ENCODE measurements at regions not wholly inside any gene's neighbourhood (a gene's known extent, or its start where the extent isn't known, plus 50 kb on each side); places are given as distances from the start of the nearest gene placed in this dataset.

DNA sequence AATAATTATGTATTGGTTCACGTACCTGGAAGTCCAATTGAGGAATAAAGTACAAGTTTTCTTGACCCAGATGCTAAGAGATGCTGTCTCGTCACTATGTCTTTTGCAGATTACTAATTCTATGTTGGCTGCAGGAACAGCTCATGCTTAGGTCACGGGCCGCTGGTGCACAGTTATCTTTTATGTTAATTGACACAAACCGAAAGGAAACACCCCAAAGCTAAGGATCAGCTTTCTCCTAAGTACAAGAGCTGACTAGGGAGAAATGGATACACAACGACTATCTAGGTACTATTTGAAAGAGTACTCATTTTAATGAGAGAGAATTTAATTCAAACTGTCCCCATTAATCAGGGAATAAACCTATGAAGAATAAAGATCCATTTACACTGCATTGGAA is 217.7 kb upstream of the SLC35G4 start:
- TF ChIP-seq, protein P1, sequence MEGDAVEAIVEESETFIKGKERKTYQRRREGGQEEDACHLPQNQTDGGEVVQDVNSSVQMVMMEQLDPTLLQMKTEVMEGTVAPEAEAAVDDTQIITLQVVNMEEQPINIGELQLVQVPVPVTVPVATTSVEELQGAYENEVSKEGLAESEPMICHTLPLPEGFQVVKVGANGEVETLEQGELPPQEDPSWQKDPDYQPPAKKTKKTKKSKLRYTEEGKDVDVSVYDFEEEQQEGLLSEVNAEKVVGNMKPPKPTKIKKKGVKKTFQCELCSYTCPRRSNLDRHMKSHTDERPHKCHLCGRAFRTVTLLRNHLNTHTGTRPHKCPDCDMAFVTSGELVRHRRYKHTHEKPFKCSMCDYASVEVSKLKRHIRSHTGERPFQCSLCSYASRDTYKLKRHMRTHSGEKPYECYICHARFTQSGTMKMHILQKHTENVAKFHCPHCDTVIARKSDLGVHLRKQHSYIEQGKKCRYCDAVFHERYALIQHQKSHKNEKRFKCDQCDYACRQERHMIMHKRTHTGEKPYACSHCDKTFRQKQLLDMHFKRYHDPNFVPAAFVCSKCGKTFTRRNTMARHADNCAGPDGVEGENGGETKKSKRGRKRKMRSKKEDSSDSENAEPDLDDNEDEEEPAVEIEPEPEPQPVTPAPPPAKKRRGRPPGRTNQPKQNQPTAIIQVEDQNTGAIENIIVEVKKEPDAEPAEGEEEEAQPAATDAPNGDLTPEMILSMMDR (IDR thresholded peaks at IDR 0.05 in 8 of 11, conservative IDR thresholded peaks at IDR 0.05 in 3 of 11), result no peak
- TF ChIP-seq POLR2AphosphoS5 (IDR thresholded peaks at IDR 0.05), result no peak
- TF ChIP-seq POLR2A (IDR thresholded peaks at IDR 0.05), result no peak
- H3K27ac ChIP-seq, result no peak overlapping the region
- WGBS, 5 donors, result 85 to 93% (median 87%) methylated on average over 6 of the region's 6 CpGs

DNA sequence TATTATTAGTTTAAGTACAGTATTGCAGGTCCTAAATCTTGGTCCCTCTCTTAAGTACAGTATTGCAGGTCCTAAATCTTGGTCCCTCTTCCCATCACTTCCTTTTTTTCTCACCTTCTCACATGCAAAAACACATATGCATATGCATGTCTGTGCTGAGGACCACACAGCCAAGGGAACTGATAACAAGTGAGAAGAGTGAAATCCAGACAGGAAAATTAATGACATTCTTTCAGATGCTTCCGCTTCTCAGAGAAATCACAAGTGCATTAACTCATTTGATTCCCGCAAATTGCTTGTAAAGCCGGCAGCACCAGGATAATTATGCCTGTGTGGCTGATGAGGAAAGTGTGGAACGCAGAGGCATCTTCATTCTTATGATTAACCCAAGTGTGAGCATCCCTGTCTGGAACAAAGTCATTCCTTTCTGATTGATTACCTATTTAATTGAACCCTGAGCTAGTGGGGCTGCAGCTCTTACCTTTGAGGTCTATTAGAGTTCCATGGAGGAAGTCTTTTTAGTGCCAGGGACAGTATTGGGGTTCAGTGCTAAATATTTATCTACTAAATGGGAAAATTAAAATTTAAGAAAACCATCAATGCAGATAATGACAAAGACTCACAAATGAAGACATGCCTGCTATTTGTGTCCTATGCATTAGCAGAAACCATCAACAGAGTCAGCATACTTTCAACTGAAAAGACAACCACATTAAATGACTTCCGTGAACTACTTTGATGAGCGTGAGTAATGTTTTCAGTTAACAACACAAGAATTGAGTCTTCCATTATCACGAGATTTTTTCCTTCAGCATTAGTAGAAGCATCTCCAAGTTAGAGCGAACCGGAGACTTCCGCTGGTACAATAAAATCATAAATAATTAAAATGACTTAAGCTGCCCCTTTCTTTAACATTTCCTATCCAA is 220.4 kb upstream of the SLC35G4 start:
- WGBS, 5 donors, result 77 to 87% (median 86%) methylated on average over 10 of the region's 10 CpGs
- no peak for DNase-seq
- no peaks in the 10 kb centered on the region for H3K9me3 ChIP-seq

More for the DNA sequence above, 217.7 kb upstream of the SLC35G4 start:
- Histone ChIP-seq H3K9me3 (no peaks in the 10 kb centered on the region), H3K4me1 (no peaks in the 10 kb centered on the region), H3K36me3 (no peaks in the 10 kb centered on the region), H3K27me3 (replicated peaks in 1 of 7) (no peaks in the 10 kb centered on the region), H3K4me3 (no peak overlapping the region)
- no peak for DNase-seq
- intact Hi-C loops (cut with DNase I; ENCODE audit: low total_unique reads), result no loop called here

GRCh38 chr18:11387880-11388279 is 221.5 kb upstream of the SLC35G4 start:
- intact Hi-C loops (cut with DNase I; ENCODE audit: low total_unique reads), result no loop called here
- no peak for DNase-seq
- WGBS, 5 donors, result 28 to 40% (median 28%) methylated on average over 4 of the region's 4 CpGs

More for the DNA sequence above, 220.4 kb upstream of the SLC35G4 start:
- no peaks in the 10 kb centered on the region for H3K36me3 ChIP-seq
- H3K4me1 ChIP-seq, result no peaks in the 10 kb centered on the region
- H3K27ac ChIP-seq, result no peak overlapping the region
- H3K27me3 ChIP-seq (replicated peaks in 1 of 7), result no peaks in the 10 kb centered on the region
- intact Hi-C loops (cut with DNase I; ENCODE audit: low total_unique reads), result no loop called here
- H3K4me3 ChIP-seq, result no peak overlapping the region
- TF ChIP-seq POLR2AphosphoS5 (IDR thresholded peaks at IDR 0.05) (no peak), POLR2A (IDR thresholded peaks at IDR 0.05) (no peak)
- TF ChIP-seq, protein P1 (IDR thresholded peaks at IDR 0.05 in 8 of 11, conservative IDR thresholded peaks at IDR 0.05 in 3 of 11), result no peak

DNA sequence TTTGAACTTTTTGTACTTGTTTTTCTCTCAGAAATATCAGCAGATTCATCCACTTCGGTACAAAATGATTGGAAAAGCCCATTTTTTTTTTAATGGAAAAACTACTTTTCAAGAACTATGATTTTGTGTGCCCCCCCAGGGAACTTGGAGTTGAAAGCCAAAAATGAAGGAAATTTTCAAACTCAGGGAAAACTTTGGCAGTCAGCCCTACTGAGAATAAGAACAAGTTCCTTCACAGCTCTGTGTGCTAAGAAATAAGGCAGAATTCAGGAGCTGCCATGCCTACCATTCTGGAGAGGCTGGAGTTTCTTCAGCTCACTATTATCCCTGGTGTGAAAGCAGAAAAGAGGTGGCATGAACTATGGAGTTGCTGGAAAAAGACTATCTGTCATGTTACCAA is 226.0 kb upstream of the SLC35G4 start:
- no peaks in the 10 kb centered on the region for H3K27me3 ChIP-seq (replicated peaks in 1 of 7)
- H3K27ac ChIP-seq, result no peak overlapping the region
- TF ChIP-seq POLR2A (IDR thresholded peaks at IDR 0.05), result no peak
- TF ChIP-seq POLR2AphosphoS5 (IDR thresholded peaks at IDR 0.05), result no peak
- TF ChIP-seq, protein P1 (IDR thresholded peaks at IDR 0.05 in 8 of 11, conservative IDR thresholded peaks at IDR 0.05 in 3 of 11), result no peak
- no peak for DNase-seq
- H3K4me1 ChIP-seq, result no peaks in the 10 kb centered on the region
- H3K36me3 ChIP-seq, result no peaks in the 10 kb centered on the region
- H3K9me3 ChIP-seq, result no peaks in the 10 kb centered on the region
- intact Hi-C loops (cut with DNase I; ENCODE audit: low total_unique reads), result no loop called here
- 0 to 28% (median 0%) methylated on average over 1 of the region's 1 CpG for WGBS, 5 donors
- H3K4me3 ChIP-seq, result no peak overlapping the region

More at GRCh38 chr18:11387880-11388279, 221.5 kb upstream of the SLC35G4 start:
- no peak overlapping the region for H3K27ac ChIP-seq
- H3K4me3 ChIP-seq, result no peak overlapping the region
- H3K36me3 ChIP-seq, result no peaks in the 10 kb centered on the region
- no peaks in the 10 kb centered on the region for H3K27me3 ChIP-seq (replicated peaks in 1 of 7)
- H3K4me1 ChIP-seq, result no peaks in the 10 kb centered on the region
- no peak for TF ChIP-seq POLR2AphosphoS5 (IDR thresholded peaks at IDR 0.05)
- TF ChIP-seq, protein P1 (IDR thresholded peaks at IDR 0.05 in 8 of 11, conservative IDR thresholded peaks at IDR 0.05 in 3 of 11), result peak in 5 of 11 experiments; percentile 8 to 41 (median 23)
- H3K9me3 ChIP-seq, result no peaks in the 10 kb centered on the region
